GM10248 (cell line): ENCODE measurements at regions not wholly inside any gene's neighbourhood (a gene's known extent, or its start where the extent isn't known, plus 50 kb on each side); places are given as distances from the start of the nearest gene placed in this dataset.

Source experiments
- CTCF ChIA-PET: fragments of 300-600 bp; sonication (Branson Sonifier 250); formaldehyde crosslinking; extraction: SDS; loops from one replicate; lab custom pipeline; 2021; ENCODE audit warnings: antibody characterized with exemption; lab: Yijun Ruan, JAX
- POLR2A ChIA-PET: fragments of 350-650 bp; sonication (Branson Sonifier 250); formaldehyde crosslinking; extraction: SDS; loops from one replicate; lab custom pipeline; 2020; ENCODE audit warnings: antibody characterized with exemption; lab: Yijun Ruan, JAX
- DNase-seq: peaks from one replicate; pipeline ENCODE4 v3.0.0; 2012; ENCODE audit errors: extremely low spot score
- CTCF ChIP-seq: IDR thresholded peaks from 2 replicates; pipeline ENCODE4 v1.5.1; 2012; ENCODE audit warnings: mild to moderate bottlenecking, low read depth; ENCODE audit errors: extremely low read depth, missing control alignments, control extremely low read depth

DNA sequence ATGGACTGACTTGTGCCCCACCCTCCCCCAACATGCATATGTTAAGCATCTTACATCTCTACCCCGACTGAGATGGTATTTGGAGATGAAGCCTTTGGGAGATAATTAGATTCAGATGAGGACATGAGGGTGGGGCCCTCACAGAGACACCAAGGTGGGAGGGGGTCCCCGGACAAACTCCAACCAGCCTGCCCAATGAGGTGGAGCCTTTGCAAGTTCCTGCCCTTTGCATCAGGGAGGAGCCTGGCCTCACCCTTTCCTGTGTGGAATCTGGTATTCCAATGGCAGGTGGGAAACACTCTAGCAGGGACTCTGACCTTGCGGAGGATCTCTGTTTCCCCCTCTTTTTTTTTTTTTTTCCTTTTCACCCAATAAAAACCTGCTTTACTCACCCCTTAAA, 589.9 kb upstream of the BOD1L1 start:
- ChIA-PET POLR2A (no interaction called here), CTCF (interaction anchor here (0.9 kb wide), 1 partner anchor 20 kb away, joined by 3 read pairs; no protein-coding TSS in a partner anchor)
- TF ChIP-seq CTCF, result no peak
- no peak for DNase-seq

DNA sequence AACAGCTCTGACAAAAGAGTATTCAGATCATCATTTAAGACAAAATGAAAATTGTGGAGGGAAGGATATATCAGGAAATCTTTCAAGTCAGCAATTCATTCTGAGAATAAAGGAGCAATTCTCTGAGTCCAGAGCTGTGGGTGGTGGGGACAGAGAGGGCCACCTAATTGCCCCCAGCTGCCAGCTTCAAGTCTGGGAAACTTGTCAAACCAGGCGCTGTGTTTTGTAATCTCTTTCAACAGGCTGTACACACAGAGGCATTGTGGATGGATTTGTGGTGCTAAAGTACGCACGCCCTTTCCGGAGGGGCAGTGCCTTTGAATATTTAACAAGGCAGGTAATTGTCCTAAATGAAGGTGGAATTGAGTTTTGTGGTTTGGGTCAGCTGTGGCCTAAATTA, 591.1 kb upstream of the BOD1L1 start:
- CTCF ChIA-PET, result interaction anchor here (1.1 kb wide), 1 partner anchor 23 kb away, joined by 3 read pairs; no protein-coding TSS in a partner anchor
- POLR2A ChIA-PET, result no interaction called here
- no peak for DNase-seq
- TF ChIP-seq CTCF, result no peak

DNA sequence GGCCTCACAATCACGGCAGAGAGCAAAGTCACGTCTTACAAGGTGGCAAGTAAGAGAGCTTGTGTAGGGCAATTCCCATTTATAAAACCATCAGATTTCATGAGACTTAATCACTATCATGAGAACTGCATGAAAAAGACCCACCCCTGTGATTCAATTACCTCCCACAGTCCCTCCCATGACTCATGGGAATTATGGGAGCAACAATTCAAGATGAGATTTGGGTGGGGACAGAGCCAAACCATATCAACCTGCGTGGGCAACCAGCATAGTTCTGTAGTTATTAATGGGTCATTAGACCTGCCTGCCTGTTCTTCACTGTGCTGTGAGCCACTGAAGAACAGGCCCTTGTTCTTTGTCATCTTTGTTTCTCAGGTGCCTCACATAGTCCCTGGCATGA, 593.7 kb upstream of the BOD1L1 start:
- ChIA-PET CTCF (no interaction called here), POLR2A (no interaction called here)
- DNase-seq, result no peak
- no peak for TF ChIP-seq CTCF

GRCh38 chr4:14222377-14223029, 595.0 kb upstream of the BOD1L1 start:
- no peak for DNase-seq
- ChIA-PET CTCF (no interaction called here), POLR2A (no interaction called here)
- TF ChIP-seq CTCF, result no peak

GRCh38 chr4:14223461-14223860, 595.9 kb upstream of the BOD1L1 start:
- POLR2A ChIA-PET, result no interaction called here
- CTCF ChIA-PET, result no interaction called here
- TF ChIP-seq CTCF, result no peak
- DNase-seq, result no peak

DNA sequence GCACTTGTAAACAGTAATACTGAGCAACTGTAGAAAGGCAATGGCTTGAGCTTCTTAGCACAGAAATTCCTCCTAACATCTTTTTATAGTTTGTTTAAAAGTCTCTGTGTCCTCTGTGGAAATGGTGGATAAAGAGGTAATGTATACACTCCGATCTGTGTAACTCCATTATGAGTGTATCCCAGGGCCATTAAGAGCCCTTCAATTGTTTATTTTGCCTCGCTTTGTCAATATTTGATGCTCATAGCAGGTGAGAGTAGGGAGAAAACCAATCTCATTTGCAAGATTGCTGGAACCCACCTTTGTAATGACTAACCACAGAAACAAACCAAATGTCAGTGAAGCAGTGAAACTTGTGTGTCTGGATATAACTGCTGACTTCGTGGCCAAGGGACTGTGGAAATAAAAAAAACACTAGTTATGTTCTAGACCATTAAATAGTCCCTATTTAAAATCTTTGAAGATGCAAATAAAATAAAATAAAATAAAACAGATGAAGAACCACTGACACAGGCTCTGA, 598.2 kb upstream of the BOD1L1 start:
- POLR2A ChIA-PET, result no interaction called here
- CTCF ChIA-PET, result interaction anchor here (2.1 kb wide), 1 partner anchor 34 kb away, joined by 5 read pairs; no protein-coding TSS in a partner anchor
- TF ChIP-seq CTCF, result no peak
- no peak for DNase-seq

DNA sequence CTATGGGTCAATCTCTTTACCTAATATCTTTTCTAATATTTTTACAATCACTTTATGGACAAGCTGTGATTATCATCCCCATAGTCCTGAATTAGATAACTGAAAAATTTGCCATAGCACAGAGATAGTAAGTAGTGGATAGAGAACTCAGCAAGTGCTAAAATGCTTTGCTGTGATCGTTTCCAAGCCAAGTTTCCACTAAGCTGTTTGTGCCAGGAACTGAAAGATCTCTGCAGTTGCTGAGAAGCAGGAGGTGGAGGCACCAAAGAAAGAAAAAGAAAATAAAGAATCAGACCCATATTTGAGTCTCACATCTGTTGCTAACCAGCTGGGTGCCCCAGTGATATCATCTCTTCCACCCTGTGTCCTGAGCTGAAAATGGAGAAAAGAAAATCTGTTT, 605.6 kb upstream of the BOD1L1 start:
- no peak for DNase-seq
- ChIA-PET CTCF (interaction anchor here (1.0 kb wide), 1 partner anchor 8 kb away, joined by 4 read pairs; no protein-coding TSS in a partner anchor), POLR2A (no interaction called here)
- TF ChIP-seq CTCF, result no peak
